HL-60/S4 treated with retinoic acid at 250 ng/mL for 4 days and 3 days (cell line): ENCODE measurements at regions not wholly inside any gene's neighbourhood (a gene's known extent, or its start where the extent isn't known, plus 50 kb on each side); places are given as distances from the start of the nearest gene placed in this dataset.

Source experiments
- in situ Hi-C: fragments of 300-500 bp; cut with MboI; formaldehyde crosslinking; loops from 2 replicates; pipeline ENCODE4 v1.7.0; 2022; ENCODE audit warnings: low sequenced_read_pairs

GRCh38 chr2:120863661-120864320 is 128.1 kb downstream of the GLI2 start:
- in situ Hi-C loops: no loop called here

- in situ Hi-C loops: no loop called here
Measured at GRCh38 chr2:120864981-120865380, 129.3 kb downstream of the GLI2 start.

- in situ Hi-C loops: no loop called here
Measured at GRCh38 chr2:120865656-120866055, 130.0 kb downstream of the GLI2 start.

- in situ Hi-C loops: no loop called here
Measured at GRCh38 chr2:120866071-120866470, 130.4 kb downstream of the GLI2 start.

GRCh38 chr2:120866483-120867140 is 130.9 kb downstream of the GLI2 start:
- in situ Hi-C loops: no loop called here

GRCh38 chr2:120867290-120868241 is 131.9 kb downstream of the GLI2 start:
- in situ Hi-C loops: no loop called here

- in situ Hi-C loops: no loop called here
Measured at GRCh38 chr2:120868366-120868765, 132.7 kb downstream of the GLI2 start.

- in situ Hi-C loops: no loop called here
Measured at GRCh38 chr2:120869036-120869729, 133.5 kb downstream of the GLI2 start.

GRCh38 chr2:120869730-120870466 is 134.2 kb downstream of the GLI2 start:
- in situ Hi-C loops: no loop called here

- in situ Hi-C loops: no loop called here
Measured at GRCh38 chr2:120870467-120870788, 134.8 kb downstream of the GLI2 start.

GRCh38 chr2:120871016-120871635 is 135.5 kb downstream of the GLI2 start:
- in situ Hi-C loops: no loop called here

GRCh38 chr2:120871881-120872620 is 136.4 kb downstream of the GLI2 start:
- in situ Hi-C loops: no loop called here

- in situ Hi-C loops: no loop called here
Measured at GRCh38 chr2:120873958-120874887, 138.6 kb downstream of the GLI2 start.

GRCh38 chr2:120874888-120875275 is 139.2 kb downstream of the GLI2 start:
- in situ Hi-C loops: no loop called here

- in situ Hi-C loops: no loop called here
Measured at GRCh38 chr2:120875431-120875830, 139.8 kb downstream of the GLI2 start.

- in situ Hi-C loops: no loop called here
Measured at GRCh38 chr2:120876526-120877280, 141.0 kb downstream of the GLI2 start.

GRCh38 chr2:120877409-120877808 is 141.7 kb downstream of the GLI2 start:
- in situ Hi-C loops: no loop called here

- in situ Hi-C loops: no loop called here
Measured at GRCh38 chr2:120878970-120879369, 143.3 kb downstream of the GLI2 start.
